Activated T-cell treated with anti-CD3 and anti-CD28 coated beads, Interleukin-2, amount 50 U/mL, for 24 hours (primary cell): ENCODE measurements at regions not wholly inside any gene's neighbourhood (a gene's known extent, or its start where the extent isn't known, plus 50 kb on each side); places are given as distances from the start of the nearest gene placed in this dataset.

Source experiments
- DNase-seq: peaks from one replicate; pipeline ENCODE4 v3.0.0-alpha.2; 2020
- H3K27ac Mint-ChIP-seq: 2 replicates; pipeline ENCODE4 v1.8.0; 2020; ENCODE audit warnings: mild to moderate bottlenecking, mixed read lengths
- H3K27me3 Mint-ChIP-seq: 2 replicates; pipeline ENCODE4 v1.8.0; 2020; ENCODE audit warnings: mixed read lengths
- H3K36me3 Mint-ChIP-seq: 2 replicates; pipeline ENCODE4 v1.8.0; 2020; ENCODE audit warnings: low read depth, mixed read lengths
- H3K4me1 Mint-ChIP-seq: 2 replicates; pipeline ENCODE4 v1.8.0; 2020; ENCODE audit warnings: low read depth, mixed read lengths
- H3K4me3 Mint-ChIP-seq: 2 replicates; pipeline ENCODE4 v1.8.0; 2020; ENCODE audit warnings: mild to moderate bottlenecking, moderate library complexity, mixed read lengths
- H3K9me3 Mint-ChIP-seq: 2 replicates; pipeline ENCODE4 v1.8.0; 2020; ENCODE audit warnings: mixed read lengths

DNA sequence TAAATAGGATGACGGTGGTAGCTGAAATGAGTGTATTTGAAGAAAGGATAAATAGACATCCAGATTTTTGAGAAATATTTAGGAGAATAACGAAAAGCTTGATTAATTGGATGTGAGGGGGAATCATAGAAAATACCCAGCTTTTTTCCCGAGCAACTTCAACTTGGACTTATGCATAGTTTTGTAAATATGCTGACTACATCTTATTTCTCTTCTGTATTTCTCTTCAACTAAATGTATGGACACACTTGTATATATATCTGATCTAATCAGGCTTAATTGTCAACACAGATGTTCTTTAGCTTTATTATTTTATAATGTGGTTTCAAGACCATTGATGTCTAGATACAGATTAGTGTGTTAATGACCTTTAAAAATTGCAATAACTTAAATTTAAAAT lies 685.0 kb downstream of the SLITRK1 start:
- Mint-ChIP-seq H3K4me1 (no peaks in the 10 kb centered on the region), H3K9me3 (no peaks in the 10 kb centered on the region), H3K27ac (no peak overlapping the region), H3K4me3 (no peak overlapping the region), H3K36me3 (no peaks in the 10 kb centered on the region), H3K27me3 (no peaks in the 10 kb centered on the region)
- DNase-seq, result no peak

DNA sequence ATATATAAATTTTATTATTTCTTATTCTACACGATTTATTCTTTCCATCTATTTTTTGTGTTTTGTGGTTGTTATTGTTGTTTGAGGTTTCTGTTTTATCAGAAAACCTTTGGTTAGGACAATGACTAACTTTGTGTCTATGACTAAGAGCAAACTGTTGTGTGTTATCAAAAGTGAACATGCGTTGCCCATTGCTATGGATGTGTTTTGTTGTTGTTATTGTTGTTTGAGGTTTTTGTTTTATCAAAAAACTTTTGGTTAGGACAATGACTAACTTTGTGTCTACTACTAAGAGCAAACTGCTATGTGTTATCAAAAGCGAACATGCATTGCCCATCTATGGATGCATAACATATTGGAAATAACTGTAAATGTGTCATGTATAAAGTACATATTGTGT lies 692.3 kb downstream of the SLITRK1 start:
- Mint-ChIP-seq H3K27ac (no peak overlapping the region), H3K4me3 (no peak overlapping the region), H3K36me3 (no peaks in the 10 kb centered on the region), H3K27me3 (no peaks in the 10 kb centered on the region), H3K4me1 (no peaks in the 10 kb centered on the region), H3K9me3 (peaks cover 18% of the 10 kb centered on the region)
- no peak for DNase-seq

DNA sequence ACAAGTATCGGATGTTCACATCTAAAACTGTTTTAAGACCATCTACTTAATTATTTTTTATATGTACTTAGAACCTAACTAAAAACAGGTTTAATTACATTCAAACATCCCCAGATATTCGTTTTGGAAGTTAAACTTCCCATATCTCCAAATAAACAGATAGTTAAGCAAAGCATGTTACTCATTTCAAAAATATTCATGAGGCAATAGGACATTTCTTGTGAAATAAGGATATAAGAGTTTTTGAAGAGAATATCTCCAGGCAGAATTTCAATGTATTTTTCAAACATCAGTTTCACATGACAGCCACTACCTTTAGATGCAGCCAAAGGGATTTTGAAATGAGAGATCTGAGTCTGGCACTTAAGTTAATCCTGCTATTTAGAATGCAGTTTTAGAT lies 697.5 kb downstream of the SLITRK1 start:
- H3K27me3 Mint-ChIP-seq, result no peaks in the 10 kb centered on the region

GRCh38 chr13:83184150-83184475 lies 698.2 kb downstream of the SLITRK1 start:
- Mint-ChIP-seq H3K4me3 (no peak overlapping the region), H3K27me3 (no peaks in the 10 kb centered on the region), H3K36me3 (no peaks in the 10 kb centered on the region), H3K27ac (no peak overlapping the region), H3K4me1 (no peaks in the 10 kb centered on the region), H3K9me3 (peaks cover 19% of the 10 kb centered on the region)
- DNase-seq, result no peak

More for the DNA sequence above, 697.5 kb downstream of the SLITRK1 start:
- Mint-ChIP-seq H3K27ac (no peak overlapping the region), H3K4me3 (no peak overlapping the region), H3K9me3 (peaks cover 19% of the 10 kb centered on the region), H3K36me3 (no peaks in the 10 kb centered on the region), H3K4me1 (no peaks in the 10 kb centered on the region)
- no peak for DNase-seq

GRCh38 chr13:83183439-83184149 lies 698.7 kb downstream of the SLITRK1 start:
- H3K4me3 Mint-ChIP-seq, result no peak overlapping the region
- H3K9me3 Mint-ChIP-seq, result peaks cover 18% of the 10 kb centered on the region
- H3K27me3 Mint-ChIP-seq, result no peaks in the 10 kb centered on the region
- H3K36me3 Mint-ChIP-seq, result no peaks in the 10 kb centered on the region
- no peak overlapping the region for H3K27ac Mint-ChIP-seq
- DNase-seq, result no peak
- no peaks in the 10 kb centered on the region for H3K4me1 Mint-ChIP-seq

- H3K4me1 Mint-ChIP-seq, result no peaks in the 10 kb centered on the region
- H3K36me3 Mint-ChIP-seq, result no peaks in the 10 kb centered on the region
- no peaks in the 10 kb centered on the region for H3K27me3 Mint-ChIP-seq
- peaks cover 15% of the 10 kb centered on the region for H3K9me3 Mint-ChIP-seq
- no peak overlapping the region for H3K4me3 Mint-ChIP-seq
- no peak for DNase-seq
- H3K27ac Mint-ChIP-seq, result no peak overlapping the region
Observed at GRCh38 chr13:83182845-83183244, 699.4 kb downstream of the SLITRK1 start.

DNA sequence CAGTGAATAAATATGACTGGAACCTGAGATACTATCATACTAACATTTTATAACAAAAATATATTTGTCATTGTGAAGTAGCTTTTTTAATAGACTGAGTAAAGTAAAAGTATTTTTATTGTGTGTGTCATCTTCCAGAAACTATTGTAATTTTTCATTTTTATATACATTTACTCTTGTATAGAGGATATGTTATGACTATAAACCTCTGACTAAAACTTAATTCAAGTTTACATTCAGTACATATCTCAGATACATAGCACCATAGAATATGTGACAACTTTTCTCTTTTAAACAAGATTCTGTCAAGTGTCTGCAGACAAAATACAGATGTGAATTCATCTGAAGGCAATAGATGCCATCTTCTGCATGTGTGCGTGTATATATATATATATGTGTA lies 704.3 kb downstream of the SLITRK1 start:
- Mint-ChIP-seq H3K36me3 (no peaks in the 10 kb centered on the region), H3K4me1 (no peaks in the 10 kb centered on the region), H3K9me3 (peaks cover 8% of the 10 kb centered on the region), H3K4me3 (no peak overlapping the region), H3K27me3 (no peaks in the 10 kb centered on the region), H3K27ac (no peak overlapping the region)
- DNase-seq, result no peak

GRCh38 chr13:83168590-83168989 lies 713.7 kb downstream of the SLITRK1 start:
- no peaks in the 10 kb centered on the region for H3K4me1 Mint-ChIP-seq
- no peaks in the 10 kb centered on the region for H3K27me3 Mint-ChIP-seq
- H3K27ac Mint-ChIP-seq, result no peak overlapping the region
- H3K36me3 Mint-ChIP-seq, result no peaks in the 10 kb centered on the region
- H3K4me3 Mint-ChIP-seq, result no peak overlapping the region
- no peak for DNase-seq
- H3K9me3 Mint-ChIP-seq, result no peaks in the 10 kb centered on the region

DNA sequence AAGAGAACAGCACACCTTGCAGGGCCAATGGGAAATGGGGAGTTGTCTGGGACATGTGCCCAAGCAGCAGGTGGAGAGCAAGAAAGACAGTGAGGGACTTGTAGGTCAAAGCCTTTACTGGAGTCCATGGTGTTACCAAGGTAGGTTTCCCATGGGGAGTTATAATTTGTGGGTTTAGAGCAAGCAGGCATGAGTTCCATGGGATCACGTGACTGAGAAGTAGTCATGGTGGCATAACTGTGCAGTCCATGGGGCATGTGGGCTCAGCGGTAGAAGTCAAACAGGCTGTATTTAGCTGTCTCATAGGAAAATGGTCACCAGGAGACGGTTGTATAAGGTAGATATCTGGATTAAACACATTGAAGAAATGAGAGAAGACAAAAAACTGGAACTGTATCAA lies 715.1 kb downstream of the SLITRK1 start:
- Mint-ChIP-seq H3K27me3 (no peaks in the 10 kb centered on the region), H3K36me3 (no peaks in the 10 kb centered on the region), H3K9me3 (peaks cover 2% of the 10 kb centered on the region), H3K4me3 (no peak overlapping the region), H3K27ac (no peak overlapping the region), H3K4me1 (no peaks in the 10 kb centered on the region)
- DNase-seq, result no peak

- no peak for DNase-seq
- no peak overlapping the region for H3K4me3 Mint-ChIP-seq
- H3K27me3 Mint-ChIP-seq, result no peaks in the 10 kb centered on the region
- peaks cover 2% of the 10 kb centered on the region for H3K9me3 Mint-ChIP-seq
- no peak overlapping the region for H3K27ac Mint-ChIP-seq
- no peaks in the 10 kb centered on the region for H3K4me1 Mint-ChIP-seq
- H3K36me3 Mint-ChIP-seq, result no peaks in the 10 kb centered on the region
Observed at GRCh38 chr13:83166550-83166949, 715.7 kb downstream of the SLITRK1 start.

DNA sequence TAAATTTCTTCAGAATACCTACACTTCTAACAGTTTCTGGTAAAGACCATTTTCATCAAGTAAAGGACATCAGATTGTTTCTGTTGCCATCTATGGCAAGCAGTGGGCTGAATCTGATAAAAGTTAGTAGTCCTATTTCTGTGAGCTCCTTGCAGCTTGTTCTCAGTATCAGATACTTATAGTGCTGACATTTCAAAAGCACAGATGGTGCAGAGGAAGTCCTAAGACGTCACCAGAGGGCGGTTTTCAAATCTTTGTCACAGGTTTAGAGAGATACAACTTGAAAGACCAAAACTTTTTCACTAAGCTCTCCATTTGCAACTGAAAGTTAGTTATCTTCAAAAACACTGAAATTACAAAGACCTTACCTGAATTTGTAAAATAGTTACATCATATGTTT lies 719.8 kb downstream of the SLITRK1 start:
- H3K4me1 Mint-ChIP-seq, result no peaks in the 10 kb centered on the region
- H3K36me3 Mint-ChIP-seq, result no peaks in the 10 kb centered on the region
- H3K4me3 Mint-ChIP-seq, result no peak overlapping the region
- H3K27ac Mint-ChIP-seq, result no peak overlapping the region
- DNase-seq, result no peak
- peaks cover 2% of the 10 kb centered on the region for H3K9me3 Mint-ChIP-seq
- no peaks in the 10 kb centered on the region for H3K27me3 Mint-ChIP-seq

DNA sequence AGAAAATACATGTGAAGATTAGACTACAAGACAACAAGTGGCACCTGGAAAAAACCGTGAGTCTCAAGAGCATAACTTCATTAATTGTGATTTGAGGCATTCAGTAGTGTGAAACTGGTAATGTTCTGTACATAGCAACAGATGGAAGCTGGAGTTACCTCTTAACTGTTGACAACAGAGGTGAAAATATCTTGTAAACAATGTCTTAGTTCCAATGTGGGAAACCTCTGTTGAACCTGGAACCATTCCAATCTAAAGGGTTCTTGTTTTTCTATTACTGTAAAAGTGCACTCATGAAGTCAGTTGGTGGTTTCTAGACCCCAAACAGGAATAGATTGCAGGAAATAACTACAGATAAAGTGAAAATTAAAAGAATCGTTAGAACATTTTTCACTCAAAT lies 728.4 kb downstream of the SLITRK1 start:
- Mint-ChIP-seq H3K36me3 (no peaks in the 10 kb centered on the region), H3K4me1 (no peaks in the 10 kb centered on the region), H3K27me3 (no peaks in the 10 kb centered on the region), H3K9me3 (no peaks in the 10 kb centered on the region), H3K4me3 (no peak overlapping the region), H3K27ac (no peak overlapping the region)
- no peak for DNase-seq

DNA sequence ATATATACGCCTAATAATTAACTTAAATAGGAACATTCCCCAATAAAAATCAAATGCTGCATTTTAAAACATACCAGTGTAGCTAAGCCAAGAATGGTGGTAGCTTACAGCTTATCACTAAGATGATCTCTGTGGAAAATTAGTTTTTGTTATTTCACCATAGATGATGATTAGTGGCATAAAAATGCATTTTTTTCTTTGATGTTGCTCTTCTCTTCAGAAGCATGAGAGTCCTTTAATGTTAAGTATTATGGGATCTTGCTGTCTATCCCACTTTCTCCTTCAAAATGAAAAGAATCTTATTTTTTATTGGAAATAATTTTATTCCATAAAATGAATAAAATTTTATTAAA lies 731.0 kb downstream of the SLITRK1 start:
- DNase-seq, result no peak
- Mint-ChIP-seq H3K4me1 (no peaks in the 10 kb centered on the region), H3K9me3 (peaks cover 2% of the 10 kb centered on the region), H3K27ac (no peak overlapping the region), H3K36me3 (no peaks in the 10 kb centered on the region), H3K27me3 (no peaks in the 10 kb centered on the region), H3K4me3 (no peak overlapping the region)

DNA sequence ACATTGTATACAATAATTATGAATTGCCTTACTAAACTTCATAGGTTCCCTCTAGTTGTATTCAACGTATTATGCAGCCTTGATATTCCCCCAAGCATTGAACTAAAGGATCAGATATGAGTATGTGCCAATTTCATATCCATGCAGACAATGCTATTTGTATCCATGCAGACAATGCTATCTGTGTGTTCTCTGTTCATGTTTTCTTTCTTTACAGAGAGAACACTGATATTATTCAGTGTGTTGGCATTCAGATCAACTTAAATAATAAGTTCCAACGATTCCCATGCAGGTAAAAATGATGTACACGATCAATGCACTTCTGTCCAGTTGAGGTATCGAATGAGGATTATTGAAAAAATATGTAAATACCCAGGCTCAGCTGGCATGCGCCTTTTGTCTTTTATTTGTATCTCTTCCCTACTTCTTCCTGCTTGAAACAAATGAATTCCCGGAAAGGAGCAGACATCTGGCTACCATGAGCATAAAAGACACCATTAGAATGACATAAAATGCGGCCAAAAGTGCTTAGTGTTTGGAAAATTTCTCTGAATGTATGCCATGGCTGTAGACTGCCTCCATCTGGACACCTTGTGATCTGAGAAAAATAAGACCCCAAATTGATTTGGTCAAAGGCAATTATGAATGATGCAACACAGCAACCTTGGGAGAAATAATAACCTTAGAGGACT lies 731.5 kb downstream of the SLITRK1 start:
- Mint-ChIP-seq H3K36me3 (no peaks in the 10 kb centered on the region), H3K9me3 (peaks cover 2% of the 10 kb centered on the region), H3K27ac (no peak overlapping the region), H3K4me3 (no peak overlapping the region), H3K27me3 (no peaks in the 10 kb centered on the region), H3K4me1 (no peaks in the 10 kb centered on the region)
- DNase-seq, result no peak

- H3K27me3 Mint-ChIP-seq, result no peaks in the 10 kb centered on the region
- DNase-seq, result no peak
- peaks cover 2% of the 10 kb centered on the region for H3K9me3 Mint-ChIP-seq
- no peaks in the 10 kb centered on the region for H3K4me1 Mint-ChIP-seq
- H3K27ac Mint-ChIP-seq, result no peak overlapping the region
- no peak overlapping the region for H3K4me3 Mint-ChIP-seq
- no peaks in the 10 kb centered on the region for H3K36me3 Mint-ChIP-seq
Observed at GRCh38 chr13:83136660-83137059, 745.6 kb downstream of the SLITRK1 start.

DNA sequence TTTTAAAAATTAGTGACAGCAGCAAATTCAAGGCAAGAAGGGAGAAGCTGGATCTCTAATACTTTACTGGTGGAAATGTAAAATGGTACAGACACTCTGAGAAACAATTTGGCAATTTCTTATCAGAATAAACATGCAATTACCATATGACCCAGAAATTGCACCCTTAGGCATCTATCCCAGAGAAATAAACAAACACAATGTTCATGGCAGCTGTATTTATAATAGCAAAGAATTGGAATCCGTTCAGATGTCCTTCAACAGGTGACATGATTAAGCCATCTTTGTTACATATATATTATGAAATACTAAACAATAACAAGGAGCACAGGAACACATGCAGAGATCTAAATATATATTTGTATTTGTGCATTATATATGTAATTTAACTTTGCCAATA lies 756.5 kb downstream of the SLITRK1 start:
- H3K9me3 Mint-ChIP-seq, result no peaks in the 10 kb centered on the region
- H3K4me1 Mint-ChIP-seq, result no peaks in the 10 kb centered on the region
- DNase-seq, result no peak
- no peaks in the 10 kb centered on the region for H3K36me3 Mint-ChIP-seq
- no peak overlapping the region for H3K27ac Mint-ChIP-seq
- no peak overlapping the region for H3K4me3 Mint-ChIP-seq
- H3K27me3 Mint-ChIP-seq, result no peaks in the 10 kb centered on the region
